Liver (tissue), 3 donors: ENCODE measurements at regions not wholly inside any gene's neighbourhood (a gene's known extent, or its start where the extent isn't known, plus 50 kb on each side); places are given as distances from the start of the nearest gene placed in this dataset.

Experiments
- CTCF ChIP-seq: fragments of 150-350 bp; IDR thresholded peaks from 2 replicates; pipeline ENCODE4 v1.5.1; 2017; ENCODE audit warnings: improper control_type of control experiment, low read depth, low read length; ENCODE audit not compliant: missing input control
- EGR1 ChIP-seq, 2 donors: IDR thresholded peaks; 2 replicates each; pipeline ENCODE4 v1.6.1; 2016 to 2018; ENCODE audit warnings: antibody characterized with exemption in 2 of 2, low read depth in 2 of 2
- GABPA ChIP-seq, 2 donors: IDR thresholded peaks in 1 of 2; conservative IDR thresholded peaks in 1 of 2; 2 replicates each; pipeline ENCODE4 v1.6.1; 2016; ENCODE audit warnings: antibody characterized with exemption in 2 of 2, mild to moderate bottlenecking in 1 of 2, moderate library complexity in 1 of 2
- JUND ChIP-seq, 2 donors: IDR thresholded peaks; 2 replicates each; pipeline ENCODE4 v1.6.1; 2016; ENCODE audit warnings: antibody characterized with exemption in 2 of 2
- MAX ChIP-seq: IDR thresholded peaks from 2 replicates; pipeline ENCODE4 v1.6.1; 2016; ENCODE audit warnings: antibody characterized with exemption
- RAD21 ChIP-seq, 2 donors: IDR thresholded peaks; 2 replicates each; pipeline ENCODE4 v1.6.1; 2016; ENCODE audit warnings: antibody characterized with exemption in 2 of 2, mild to moderate bottlenecking in 2 of 2
- REST ChIP-seq: IDR thresholded peaks from 2 replicates; pipeline ENCODE4 v1.6.1; 2016; ENCODE audit warnings: antibody characterized with exemption, mild to moderate bottlenecking
- SP1 ChIP-seq: IDR thresholded peaks from 2 replicates; pipeline ENCODE4 v1.6.1; 2018; ENCODE audit warnings: antibody characterized with exemption, mild to moderate bottlenecking
- TAF1 ChIP-seq: conservative IDR thresholded peaks from 2 replicates; pipeline ENCODE4 v1.6.1; 2016; ENCODE audit warnings: antibody characterized with exemption, mild to moderate bottlenecking
- YY1 ChIP-seq: IDR thresholded peaks from 2 replicates; pipeline ENCODE4 v1.6.1; 2016; ENCODE audit warnings: antibody characterized with exemption, mild to moderate bottlenecking
- ZBTB33 ChIP-seq: IDR thresholded peaks from 2 replicates; pipeline ENCODE4 v1.6.1; 2016; ENCODE audit warnings: antibody characterized with exemption
- donor health status: healthy.
- donor health status: healthy.

- TF ChIP-seq CTCF (no peak), RAD21 (IDR thresholded peaks at IDR 0.05) (no peak), SP1 (no peak), TAF1 (no peak), JUND (IDR thresholded peaks at IDR 0.05) (no peak), EGR1 (IDR thresholded peaks at IDR 0.05; ENCODE audit: low read depth in 2 of 2) (no peak), REST (no peak), GABPA (IDR thresholded peaks at IDR 0.05 in 1 of 2, conservative IDR thresholded peaks at IDR 0.05 in 1 of 2) (no peak), ZBTB33 (no peak), YY1 (no peak), MAX (no peak)
These were observed 91.2 kb downstream of the IRX5 start for GRCh38 chr16:55021595-55022475.
